ENCODE measurements at regions not wholly inside any gene's neighbourhood (a gene's known extent, or its start where the extent isn't known, plus 50 kb on each side); places are given as distances from the start of the nearest gene placed in this dataset.

GRCh38 chr9:69993110-69993509 lies 50.5 kb upstream of the MAMDC2 start:
- H3K27me3 Mint-ChIP-seq = peaks cover 4% of the 10 kb centered on the region
- no peak for DNase-seq
- intact Hi-C loops (cut with micrococcal nuclease) = no loop called here
- no peak overlapping the region for H3K4me3 Mint-ChIP-seq
- ATAC-seq = no peak
- ChIA-PET POLR2A (no interaction called here), CTCF (no interaction called here)
- TF ChIP-seq CTCF (IDR thresholded peaks at IDR 0.05) = no peak
- no peaks in the 10 kb centered on the region for H3K4me1 Mint-ChIP-seq (ENCODE audit: low read depth)
- no peak overlapping the region for H3K27ac Mint-ChIP-seq
- H3K9me3 Mint-ChIP-seq = no peaks in the 10 kb centered on the region
- H3K36me3 Mint-ChIP-seq (ENCODE audit: low read depth) = no peaks in the 10 kb centered on the region
